NCI-H1436 treated with DMSO at 0.1 percent for 48 hours (cell line): ENCODE measurements at regions not wholly inside any gene's neighbourhood (a gene's known extent, or its start where the extent isn't known, plus 50 kb on each side); places are given as distances from the start of the nearest gene placed in this dataset.
"Not testable (repeated sequence)": the region's sequence is repeated elsewhere in the genome, so short reads cannot be mapped to it uniquely, and the experiment has no call there.

Experiments used
- DNase-seq: peaks from one replicate; lab custom pipeline; 2025; lab: John Stamatoyannopoulos, UW

DNA sequence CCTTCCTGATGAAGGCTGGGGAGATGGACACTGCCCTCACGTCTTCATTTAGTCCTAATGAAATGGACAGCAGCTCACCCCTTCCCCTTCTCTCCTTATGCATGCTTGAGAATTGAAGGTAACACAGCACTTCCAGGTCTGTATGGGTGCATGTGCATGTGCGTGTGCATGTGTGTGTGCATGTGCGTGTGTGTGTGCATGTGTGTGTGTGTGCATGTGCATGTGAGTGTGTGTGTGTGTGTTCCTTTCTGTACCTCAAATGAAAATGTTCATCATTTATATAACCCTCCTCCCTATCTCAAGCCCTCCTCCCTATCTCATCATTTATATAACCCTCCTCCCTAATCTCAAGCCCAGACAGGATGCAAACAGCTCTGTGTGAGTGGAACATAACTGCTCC lies 444.8 kb downstream of the MAT2B start:
- no peak for DNase-seq

- no peak for DNase-seq
Observed at GRCh38 chr5:163951069-163951468, 445.6 kb downstream of the MAT2B start.

DNA sequence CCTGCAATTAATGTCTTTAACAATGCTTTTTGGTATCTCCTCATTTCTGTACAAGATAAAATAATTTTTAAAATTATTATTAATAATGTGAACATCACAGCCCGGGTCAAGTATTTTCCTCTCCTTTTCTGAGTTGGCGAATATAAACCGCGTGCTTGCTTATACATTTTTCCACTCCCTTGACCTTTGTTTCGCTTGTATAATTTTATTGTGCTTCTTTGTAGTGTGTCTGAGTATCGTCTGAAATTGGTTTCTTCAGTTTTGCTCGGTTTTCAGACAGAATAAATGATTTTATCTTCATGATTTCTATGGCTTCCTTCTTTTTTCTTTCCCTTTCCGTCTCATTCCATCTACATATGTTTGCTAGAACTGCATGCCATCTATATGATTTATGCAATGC lies 448.5 kb downstream of the MAT2B start:
- DNase-seq = no peak

GRCh38 chr5:163961230-163961629 lies 455.8 kb downstream of the MAT2B start:
- DNase-seq = not testable (repeated sequence)

- no peak for DNase-seq
Observed at GRCh38 chr5:163963881-163964280, 458.5 kb downstream of the MAT2B start.

GRCh38 chr5:163964671-163965070 lies 459.3 kb downstream of the MAT2B start:
- no peak for DNase-seq

DNA sequence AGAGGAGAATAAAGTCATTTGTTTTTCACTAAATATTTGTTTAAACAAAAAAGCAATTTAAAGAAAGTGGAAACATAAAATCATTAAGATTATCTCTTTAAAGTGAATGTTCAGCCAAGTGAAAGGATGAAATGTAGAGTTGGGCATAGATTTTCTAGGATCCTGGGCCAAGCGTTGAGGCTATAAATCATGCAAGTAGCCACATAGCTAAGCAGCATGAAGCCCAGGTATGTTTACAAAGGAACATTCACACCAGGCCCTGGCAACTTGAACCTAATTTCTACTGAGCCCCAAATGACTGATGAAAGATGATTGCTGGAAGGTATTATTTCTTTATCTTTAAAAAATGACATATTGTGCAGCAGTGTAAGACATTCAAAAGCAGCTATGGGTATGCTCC lies 461.8 kb downstream of the MAT2B start:
- DNase-seq = no peak

DNA sequence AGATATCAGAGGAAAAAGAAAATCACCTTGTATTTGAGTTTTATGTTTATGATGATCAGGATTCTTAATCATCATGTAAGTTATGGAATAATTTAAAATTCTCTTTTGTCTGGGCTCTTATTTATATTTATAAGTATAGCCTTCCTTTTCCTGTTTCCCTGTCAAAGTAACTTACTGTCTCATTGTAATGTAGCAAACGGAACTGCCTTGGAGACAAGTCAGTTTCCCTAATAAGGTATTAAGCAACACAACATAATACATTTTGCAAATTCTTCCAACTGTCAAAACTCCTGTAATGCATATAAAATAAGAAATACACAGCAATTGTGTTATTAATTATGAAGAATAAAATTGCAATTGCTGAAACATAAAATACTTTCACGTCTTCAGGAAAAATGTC lies 463.2 kb downstream of the MAT2B start:
- no peak for DNase-seq

- DNase-seq = no peak
Observed at GRCh38 chr5:163976696-163977095, 471.3 kb downstream of the MAT2B start.

DNA sequence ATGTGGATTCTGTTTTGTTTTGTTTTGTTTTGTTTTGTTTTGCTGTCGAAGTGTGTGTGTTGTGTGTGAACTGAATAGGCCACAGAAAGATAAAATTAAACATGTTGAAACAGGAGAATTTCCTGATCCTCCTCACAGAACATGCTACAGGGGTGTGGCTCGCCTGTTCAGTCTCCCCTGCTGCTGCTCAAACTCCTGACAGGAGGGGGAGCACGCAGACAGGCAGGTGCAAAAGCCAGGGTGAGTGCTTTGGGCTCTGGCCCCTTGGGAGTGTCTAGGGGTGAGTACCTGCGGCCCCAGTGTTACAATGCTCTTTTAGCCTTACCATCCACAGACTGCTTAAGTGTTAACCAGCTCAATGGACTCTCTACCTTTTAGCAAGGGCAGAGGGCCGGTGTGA lies 473.5 kb downstream of the MAT2B start:
- no peak for DNase-seq

- DNase-seq = no peak
Observed at GRCh38 chr5:163988566-163988965, 483.1 kb downstream of the MAT2B start.

DNA sequence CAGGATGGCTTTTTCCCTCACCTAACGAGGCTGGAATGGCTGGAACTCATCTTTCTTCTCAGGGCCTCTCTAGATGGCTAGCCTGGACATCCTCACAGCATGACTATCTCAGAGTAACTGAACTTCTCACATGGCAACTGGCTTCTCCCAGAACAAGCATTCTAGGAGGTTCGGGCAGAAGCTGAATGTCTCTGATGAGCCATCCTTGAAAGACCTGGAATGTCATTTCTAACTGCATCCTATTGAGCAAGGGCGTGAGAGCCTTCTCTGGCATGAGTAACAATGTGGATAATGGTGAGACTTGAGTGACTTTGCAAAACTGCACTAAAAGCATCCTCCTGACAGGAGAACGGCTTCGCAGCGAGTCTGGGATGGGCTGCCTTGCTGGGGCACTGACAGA lies 487.7 kb downstream of the MAT2B start:
- no peak for DNase-seq

DNA sequence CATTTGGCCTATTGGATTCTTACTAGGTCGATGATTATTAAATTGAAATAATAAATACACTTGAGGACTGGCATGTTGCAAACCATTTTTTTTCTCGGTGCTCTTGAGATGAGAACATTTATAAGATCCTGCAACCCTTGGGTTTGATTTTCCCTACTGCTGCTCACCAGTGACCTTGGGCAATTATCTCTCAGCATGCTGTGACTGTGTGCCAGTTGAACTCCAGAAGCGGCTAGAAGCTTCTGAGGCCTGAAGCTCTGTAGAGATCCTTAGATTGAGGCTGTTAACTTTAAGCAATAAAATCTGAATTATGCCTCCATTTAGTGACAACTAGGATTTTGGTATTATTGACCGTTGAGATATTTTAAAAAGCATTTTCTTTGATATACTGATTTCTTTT lies 489.8 kb downstream of the MAT2B start:
- no peak for DNase-seq

DNA sequence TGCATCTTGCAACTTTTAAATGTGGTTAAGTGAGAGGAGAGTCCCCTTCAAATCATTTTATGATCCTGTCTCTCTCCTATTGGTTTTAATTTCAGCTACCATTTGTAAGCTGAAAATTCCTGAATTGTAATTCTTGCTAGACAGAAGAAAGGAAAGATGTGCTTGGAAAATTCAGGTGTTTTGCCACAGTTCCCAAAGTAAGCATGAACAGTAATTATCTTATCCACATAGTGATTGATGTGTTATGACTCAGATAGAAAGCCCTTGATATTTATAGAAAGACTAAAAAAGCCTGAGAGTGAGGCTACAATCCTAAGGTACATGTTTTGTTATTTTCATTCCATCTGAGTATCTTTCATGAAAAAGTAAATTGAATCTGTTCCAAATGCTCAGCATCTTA lies 492.5 kb downstream of the MAT2B start:
- no peak for DNase-seq

DNA sequence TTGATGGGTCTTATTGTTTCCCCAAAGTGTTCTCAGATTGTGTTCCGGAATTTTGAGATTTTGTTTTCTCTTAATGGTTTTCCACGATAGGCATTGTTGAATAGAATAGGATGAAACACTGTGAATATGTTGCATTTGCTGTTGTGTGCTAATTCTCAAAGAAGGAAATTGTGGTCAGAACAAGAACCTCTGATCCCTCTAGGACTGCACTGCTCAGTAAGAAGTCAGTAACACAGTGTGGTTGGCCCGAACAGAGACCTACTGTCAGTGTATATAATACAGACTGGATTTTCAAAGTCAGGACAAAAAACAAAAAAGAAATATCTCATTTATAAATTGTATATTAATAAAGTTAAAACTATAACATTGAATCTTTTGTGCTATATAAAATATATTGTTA lies 494.8 kb downstream of the MAT2B start:
- DNase-seq = no peak

DNA sequence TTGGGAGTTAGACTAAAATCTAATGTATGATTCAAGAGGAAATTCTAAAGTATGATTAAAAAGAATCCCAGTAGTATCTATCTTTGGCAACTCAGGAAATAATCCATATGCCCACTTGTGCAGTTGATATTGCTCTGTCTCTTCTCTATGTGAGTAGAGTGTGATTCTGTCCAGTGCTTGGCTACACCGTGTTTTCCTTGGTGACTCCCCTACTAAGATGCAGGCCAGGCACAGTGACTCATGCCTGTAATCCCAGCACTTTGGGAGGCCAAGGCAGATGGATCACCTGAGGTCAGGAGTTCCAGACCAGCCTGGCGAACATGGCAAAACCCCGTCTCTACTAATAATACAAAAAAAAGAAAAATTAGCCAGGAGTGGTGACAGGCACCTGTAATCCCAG lies 495.4 kb downstream of the MAT2B start:
- DNase-seq = no peak

DNA sequence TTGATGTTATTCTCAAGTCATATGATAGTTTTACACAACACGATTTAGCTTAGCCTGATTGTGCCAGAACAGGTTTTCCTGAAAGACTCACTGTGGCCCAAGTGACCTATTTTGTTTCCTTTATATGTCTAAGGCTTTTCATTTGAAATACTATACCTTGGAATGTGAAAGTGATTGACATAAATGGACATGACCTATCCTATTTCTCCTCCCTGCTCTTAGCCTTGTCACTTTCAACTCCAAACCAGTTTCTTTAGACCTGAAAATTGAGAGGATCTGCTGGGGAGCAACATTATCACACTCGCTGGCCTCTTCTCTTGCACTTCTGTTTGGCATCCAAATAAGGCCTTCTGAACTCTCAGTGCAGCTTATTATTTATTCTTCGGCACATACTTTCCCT lies 496.8 kb downstream of the MAT2B start:
- DNase-seq = no peak

DNA sequence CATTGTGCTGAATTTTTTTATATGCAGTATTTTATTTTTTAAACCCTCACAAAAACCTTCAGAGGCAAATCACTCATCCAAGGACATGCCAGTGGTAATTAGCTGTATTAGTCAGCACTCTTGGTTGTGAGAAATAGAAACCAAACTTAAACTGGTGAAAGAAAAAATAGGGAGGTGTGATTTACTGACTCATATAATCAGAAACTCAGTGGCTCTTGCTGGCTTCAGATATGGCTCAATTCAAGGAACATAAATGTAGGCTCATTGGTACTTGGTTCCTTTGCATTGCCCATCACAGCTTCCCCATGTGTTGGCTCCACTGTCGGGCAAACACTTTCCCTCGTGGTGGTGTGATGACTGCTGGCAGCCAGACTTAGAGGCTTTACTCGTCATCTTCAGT lies 497.2 kb downstream of the MAT2B start:
- no peak for DNase-seq

DNA sequence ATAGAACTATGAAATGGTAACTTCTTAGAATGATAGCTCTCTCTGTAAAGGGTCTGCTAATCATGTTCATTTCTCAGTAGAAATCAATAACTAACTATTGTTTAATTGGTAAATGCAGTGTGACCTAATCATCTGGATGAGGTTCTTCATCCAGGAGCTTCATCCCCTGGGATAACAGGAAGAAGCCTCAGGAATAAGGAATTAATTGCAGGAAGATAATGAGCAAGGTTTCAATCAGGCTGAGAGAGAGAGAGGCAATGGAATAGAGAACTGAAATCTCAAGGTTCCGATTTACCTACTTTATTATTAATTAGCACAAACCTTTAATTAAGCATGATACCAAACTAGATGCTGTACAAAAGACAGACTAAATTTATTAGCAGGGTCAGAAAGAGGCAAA lies 499.7 kb downstream of the MAT2B start:
- no peak for DNase-seq

DNA sequence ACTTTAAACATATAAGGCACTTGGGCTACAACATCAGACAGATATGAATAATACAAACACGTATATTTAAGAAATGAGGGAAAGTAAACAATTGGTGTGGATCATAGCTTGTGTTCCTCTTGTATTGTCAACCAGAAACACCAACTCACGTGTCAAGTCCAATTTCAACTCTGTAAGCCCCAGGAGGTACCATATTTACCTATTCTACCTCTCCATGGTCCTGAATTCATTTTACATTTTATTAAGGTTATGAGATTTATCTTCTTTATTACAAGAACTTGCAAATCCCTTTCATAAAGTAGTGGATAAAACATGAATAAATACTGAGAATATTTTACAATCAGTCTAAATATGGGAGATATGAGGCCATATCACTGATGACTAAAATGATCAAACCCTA lies 501.6 kb downstream of the MAT2B start:
- DNase-seq = no peak

GRCh38 chr5:164009621-164010020 lies 504.2 kb downstream of the MAT2B start:
- no peak for DNase-seq

GRCh38 chr5:164010900-164011299 lies 505.5 kb downstream of the MAT2B start:
- no peak for DNase-seq

DNA sequence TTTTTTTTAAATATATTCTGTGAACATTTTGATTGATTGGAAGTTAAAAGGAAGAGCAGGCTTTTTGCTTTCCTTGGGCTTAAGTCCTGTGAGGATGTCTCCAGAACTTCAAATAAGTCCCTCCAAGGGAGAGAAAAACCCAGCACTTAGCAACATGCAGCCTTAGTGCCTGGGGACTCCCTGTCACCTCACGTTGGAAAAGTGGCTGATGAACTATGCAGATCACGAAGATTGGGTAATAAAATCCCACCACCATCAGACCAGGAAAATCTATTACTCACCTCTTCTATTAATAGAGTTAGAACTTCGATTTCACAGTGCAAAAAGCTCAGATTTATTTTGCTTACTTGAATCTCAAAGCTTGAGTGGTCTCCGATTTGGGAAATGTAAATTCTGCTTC lies 507.0 kb downstream of the MAT2B start:
- DNase-seq = no peak

DNA sequence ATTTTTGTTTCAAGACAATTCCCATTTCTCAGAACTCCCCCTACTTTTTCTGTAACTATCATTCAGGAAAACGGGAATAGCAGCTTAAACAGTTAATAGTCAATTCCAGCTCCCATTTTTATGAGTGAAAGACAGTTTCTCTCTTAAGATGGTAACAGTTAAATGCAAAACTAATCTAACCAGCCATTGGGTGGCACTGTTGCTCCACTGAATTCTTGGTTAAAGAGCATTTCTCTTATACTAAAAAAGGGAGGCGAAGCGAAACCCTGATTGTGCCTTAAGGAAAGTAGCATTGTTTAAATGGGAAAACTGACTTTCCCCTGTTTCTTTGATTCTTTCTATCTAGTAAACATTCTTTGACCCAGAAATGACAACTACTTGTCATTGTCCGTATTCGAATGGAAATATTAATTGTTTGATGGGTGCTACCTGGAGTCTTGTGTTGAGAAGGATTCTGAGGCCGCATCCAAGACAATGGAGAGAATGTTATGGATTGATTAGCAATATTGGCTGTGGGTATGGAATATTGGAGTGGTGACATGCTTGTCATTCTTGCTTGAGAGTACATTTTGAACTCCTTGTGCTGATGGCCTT lies 507.8 kb downstream of the MAT2B start:
- DNase-seq = peak; percentile 26

- no peak for DNase-seq
Observed at GRCh38 chr5:164020116-164020515, 514.7 kb downstream of the MAT2B start.
